IMR-90 (cell line): ENCODE measurements at regions not wholly inside any gene's neighbourhood (a gene's known extent, or its start where the extent isn't known, plus 50 kb on each side); places are given as distances from the start of the nearest gene placed in this dataset.

Source experiments
- ATAC-seq: fragments of 200-7000 bp; cut with Tn5 transposase; 2 replicates; pipeline ENCODE4 v1.9.1; 2020; ENCODE audit warnings: low read depth, mild to moderate bottlenecking, moderate library complexity
- BruUV-seq: library from RNA; stranded (reverse); fragments of 400-500 nt; replicated peaks from 2 replicates; lab custom pipeline; 2021; lab: Mats Ljungman, UMichigan
- CTCF ChIA-PET: fragments of 300-600 bp; formaldehyde crosslinking; extraction: SDS; loops from one replicate; lab custom pipeline; 2021; ENCODE audit warnings: antibody characterized with exemption; lab: Yijun Ruan, JAX
- POLR2A ChIA-PET: fragments of 300-600 bp; sonication (Branson Sonifier 250); formaldehyde crosslinking; loops from one replicate; lab custom pipeline; 2022; ENCODE audit warnings: antibody characterized with exemption; ENCODE audit not compliant: unreplicated experiment; lab: Charles Lee
- DNase-seq: peaks from one replicate; pipeline ENCODE4 v3.0.0; 2013
- H2AFZ ChIP-seq: replicated peaks from 2 replicates; pipeline ENCODE3; 2013; ENCODE audit warnings: low read length, mild to moderate bottlenecking; ENCODE audit not compliant: poor library complexity
- H2AK5ac ChIP-seq: 2 replicates; pipeline ENCODE4 v1.6.1; 2013; ENCODE audit warnings: low read depth, low read length, inconsistent platforms
- H2AK9ac ChIP-seq: replicated peaks from 2 replicates; pipeline ENCODE3; 2013; ENCODE audit warnings: mild to moderate bottlenecking, low read depth, low read length, moderate library complexity; ENCODE audit not compliant: poor library complexity
- H2BK120ac ChIP-seq: 2 replicates; pipeline ENCODE4 v1.6.1; 2013; ENCODE audit warnings: low read depth, low read length, inconsistent platforms
- H2BK15ac ChIP-seq: 3 replicates; pipeline ENCODE4 v1.6.1; 2013; ENCODE audit warnings: low read depth, low read length, inconsistent platforms
- H2BK20ac ChIP-seq: 2 replicates; pipeline ENCODE4 v1.6.1; 2013; ENCODE audit warnings: low read depth, mild to moderate bottlenecking, inconsistent platforms, low read length, moderate library complexity
- H2BK5ac ChIP-seq: 2 replicates; pipeline ENCODE4 v1.6.1; 2013; ENCODE audit warnings: mild to moderate bottlenecking, low read depth, low read length, inconsistent platforms; ENCODE audit not compliant: poor library complexity, severe bottlenecking
- H3K14ac ChIP-seq: replicated peaks from 2 replicates; pipeline ENCODE4 v1.6.1; 2013; ENCODE audit warnings: low read depth, low read length, inconsistent platforms
- H3K18ac ChIP-seq: 2 replicates; pipeline ENCODE4 v1.6.1; 2013; ENCODE audit warnings: low read depth, low read length, control low read depth
- H3K23ac ChIP-seq: 2 replicates; pipeline ENCODE4 v1.6.1; 2013; ENCODE audit warnings: low read depth, low read length, inconsistent platforms
- H3K27ac ChIP-seq: 2 replicates; pipeline ENCODE4 v1.5.1; 2013; ENCODE audit warnings: mild to moderate bottlenecking, control low read depth, low read length; ENCODE audit not compliant: insufficient read depth
- H3K27me3 ChIP-seq: 2 replicates; pipeline ENCODE4 v1.6.1; 2013; ENCODE audit warnings: low read length; ENCODE audit not compliant: control insufficient read depth, insufficient read depth
- H3K36me3 ChIP-seq: 2 replicates; pipeline ENCODE4 v1.6.1; 2013; ENCODE audit warnings: low read length, mixed read lengths; ENCODE audit not compliant: control insufficient read depth, insufficient read depth
- H3K4ac ChIP-seq: 2 replicates; pipeline ENCODE4 v1.6.1; 2013; ENCODE audit warnings: low read depth, low read length, inconsistent platforms
- H3K4me1 ChIP-seq: 2 replicates; pipeline ENCODE4 v1.6.1; 2013; ENCODE audit warnings: low read length, mixed read lengths; ENCODE audit not compliant: control insufficient read depth, insufficient read depth
- H3K4me2 ChIP-seq: 2 replicates; pipeline ENCODE4 v1.6.1; 2013; ENCODE audit warnings: low read depth, mild to moderate bottlenecking, control low read depth, low read length, moderate library complexity
- H3K4me3 ChIP-seq: 2 replicates; pipeline ENCODE4 v1.5.1; 2013; ENCODE audit warnings: low read depth, mild to moderate bottlenecking, control low read depth, low read length, moderate library complexity; ENCODE audit not compliant: insufficient read depth
- H3K56ac ChIP-seq: 2 replicates; pipeline ENCODE4 v1.6.1; 2013; ENCODE audit warnings: low read length, inconsistent platforms; ENCODE audit not compliant: insufficient read depth; ENCODE audit errors: extremely low read depth
- H3K79me1 ChIP-seq, 2 experiments: 2 replicates each; pipeline ENCODE4 v1.6.1; 2013; ENCODE audit warnings: low read length in 2 of 2, inconsistent platforms in 1 of 2, low read depth in 1 of 2
- H3K9ac ChIP-seq: 2 replicates; pipeline ENCODE4 v1.6.1; 2013; ENCODE audit warnings: low read depth, low read length, control low read depth
- H3K9me1 ChIP-seq: 2 replicates; pipeline ENCODE4 v1.6.1; 2013; ENCODE audit warnings: low read length, inconsistent platforms; ENCODE audit not compliant: insufficient read depth
- H3K9me3 ChIP-seq: 2 replicates; pipeline ENCODE4 v1.6.1; 2013; ENCODE audit warnings: low read length; ENCODE audit not compliant: control insufficient read depth, insufficient read depth
- H4K20me1 ChIP-seq: 2 replicates; pipeline ENCODE4 v1.6.1; 2013; ENCODE audit warnings: low read length, inconsistent platforms; ENCODE audit not compliant: insufficient read depth
- H4K5ac ChIP-seq: 2 replicates; pipeline ENCODE4 v1.6.1; 2013; ENCODE audit warnings: mild to moderate bottlenecking, low read depth, low read length, control low read depth
- H4K8ac ChIP-seq, 2 experiments: 2 replicates each; pipeline ENCODE4 v1.6.1; 2013; ENCODE audit warnings: low read depth in 2 of 2, low read length in 2 of 2, control low read depth in 1 of 2, inconsistent platforms in 1 of 2
- H4K91ac ChIP-seq: 2 replicates; pipeline ENCODE4 v1.6.1; 2013; ENCODE audit warnings: low read depth, low read length, inconsistent platforms; ENCODE audit not compliant: insufficient read depth
- CEBPB ChIP-seq: IDR thresholded peaks from 2 replicates; pipeline ENCODE4 v1.6.1; 2012; ENCODE audit warnings: low read depth, low read length, improper control_type of control experiment
- FOS ChIP-seq: fragments of 150-350 bp; IDR thresholded peaks from 2 replicates; pipeline ENCODE4 v1.6.1; 2016; ENCODE audit warnings: low read depth, low read length
- MAFK ChIP-seq: IDR thresholded peaks from 2 replicates; pipeline ENCODE4 v1.6.1; 2012; ENCODE audit warnings: low read depth, low read length, improper control_type of control experiment
- MXI1 ChIP-seq: IDR thresholded peaks from 2 replicates; pipeline ENCODE4 v1.6.1; 2012; ENCODE audit warnings: low read depth, mild to moderate bottlenecking, low read length, moderate library complexity, borderline replicate concordance
- RFX5 ChIP-seq: IDR thresholded peaks from 2 replicates; pipeline ENCODE4 v1.8.0; 2012; ENCODE audit warnings: low read depth, mild to moderate bottlenecking, low read length, moderate library complexity
- SMC3 ChIP-seq: fragments of 150-350 bp; IDR thresholded peaks from 2 replicates; pipeline ENCODE4 v1.6.1; 2016; ENCODE audit warnings: low read depth, mild to moderate bottlenecking, antibody characterized with exemption, low read length, moderate library complexity
- WGBS, 2 experiments: methylation state at CpG; one replicate each; pipeline versions ENCODE4 v1.1.5 to v1.1.7; 2013; ENCODE audit warnings: missing lambda C conversion rate in 2 of 2; ENCODE audit not compliant: insufficient read length in 1 of 2; ENCODE audit errors: extremely low coverage in 2 of 2; 5-methylcytosine and 5-hydroxymethylcytosine counted together
- dilution Hi-C: fragments of 300-500 bp; cut with HindIII; formaldehyde crosslinking; loops from one replicate; pipeline ENCODE4 v1.14.3; 2018; ENCODE audit warnings: low sequenced_read_pairs; ENCODE audit not compliant: unreplicated experiment
- in situ Hi-C: fragments of 300-500 bp; cut with MboI; formaldehyde crosslinking; loops from 3 replicates; pipeline ENCODE4 v1.14.3; 2019; ENCODE audit warnings: low sequenced_read_pairs, inconsistent platforms, mixed read lengths
- intact Hi-C: fragments of 100-400 bp; cut with micrococcal nuclease; formaldehyde crosslinking; loops from 2 replicates; pipeline ENCODE4 v1.10.0; 2022
- TF ChIP-seq, protein P1 (sequence below): conservative IDR thresholded peaks from 2 replicates; pipeline ENCODE4 v1.5.1; 2012; ENCODE audit warnings: mild to moderate bottlenecking, low read depth, low read length, improper control_type of control experiment

DNA sequence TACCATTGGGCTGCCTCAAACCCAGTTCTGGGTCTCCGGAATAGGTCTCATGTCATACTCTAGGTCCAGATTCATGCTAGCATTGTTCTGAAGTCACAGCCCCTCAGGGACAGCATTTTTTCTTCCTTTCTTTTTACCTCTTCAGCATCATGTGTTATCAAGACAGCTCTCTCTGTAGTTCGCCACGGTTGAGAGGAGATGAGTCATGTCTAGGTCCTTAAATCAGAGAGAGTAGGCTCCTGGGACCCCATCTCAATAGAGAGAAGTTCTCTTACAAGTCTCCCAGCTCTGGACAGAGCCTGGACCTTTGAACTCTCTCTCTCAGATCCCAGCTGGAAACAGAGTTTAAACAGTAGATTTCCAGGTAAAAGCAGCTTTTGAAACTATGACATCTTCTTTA is 332.4 kb upstream of the CD180 start:
- in situ Hi-C loops = no loop called here

More for the DNA sequence above, 332.4 kb upstream of the CD180 start:
- H3K9me3 ChIP-seq = no peaks in the 10 kb centered on the region
- intact Hi-C loops (no loop called here), dilution Hi-C loops (no loop called here)
- ChIA-PET CTCF (no interaction called here), POLR2A (no interaction called here)
- no TSS peak for BruUV-seq
- H2AFZ ChIP-seq = no peak overlapping the region
- H2AK9ac ChIP-seq = no peak overlapping the region
- H3K9ac ChIP-seq = no peak overlapping the region
- no peak overlapping the region for H3K56ac ChIP-seq
- H4K5ac ChIP-seq = no peak overlapping the region
- no peak for ATAC-seq
- no peak overlapping the region for H3K4ac ChIP-seq
- no peak overlapping the region for H2BK5ac ChIP-seq
- H4K20me1 ChIP-seq = no peaks in the 10 kb centered on the region
- H3K4me1 ChIP-seq = no peaks in the 10 kb centered on the region
- 60% methylated on average over 1 of the region's 3 CpGs; no CpG with 5 or more reads in 1 of the 2 experiments for WGBS, 2 experiments
- no peak overlapping the region for H4K8ac ChIP-seq
- H3K18ac ChIP-seq = no peak overlapping the region
- H3K4me2 ChIP-seq = no peak overlapping the region
- H2AK5ac ChIP-seq = no peak overlapping the region
- no peak overlapping the region for H3K4me3 ChIP-seq
- H3K14ac ChIP-seq = no peak overlapping the region
- DNase-seq = no peak
- no peak overlapping the region for H2BK15ac ChIP-seq
- no peak overlapping the region for H2BK120ac ChIP-seq
- no peak overlapping the region for H2BK20ac ChIP-seq
- H4K91ac ChIP-seq = no peak overlapping the region
- no peaks in the 10 kb centered on the region for H3K36me3 ChIP-seq
- H3K9me1 ChIP-seq = no peaks in the 10 kb centered on the region
- H3K23ac ChIP-seq = no peak overlapping the region
- H3K27ac ChIP-seq = no peak overlapping the region
- H3K79me1 ChIP-seq = no peaks in the 10 kb centered on the region
- H3K27me3 ChIP-seq = no peaks in the 10 kb centered on the region
- TF ChIP-seq FOS (no peak), RFX5 (no peak), SMC3 (no peak), MAFK (no peak), CEBPB (no peak), MXI1 (no peak)
- TF ChIP-seq, protein P1, sequence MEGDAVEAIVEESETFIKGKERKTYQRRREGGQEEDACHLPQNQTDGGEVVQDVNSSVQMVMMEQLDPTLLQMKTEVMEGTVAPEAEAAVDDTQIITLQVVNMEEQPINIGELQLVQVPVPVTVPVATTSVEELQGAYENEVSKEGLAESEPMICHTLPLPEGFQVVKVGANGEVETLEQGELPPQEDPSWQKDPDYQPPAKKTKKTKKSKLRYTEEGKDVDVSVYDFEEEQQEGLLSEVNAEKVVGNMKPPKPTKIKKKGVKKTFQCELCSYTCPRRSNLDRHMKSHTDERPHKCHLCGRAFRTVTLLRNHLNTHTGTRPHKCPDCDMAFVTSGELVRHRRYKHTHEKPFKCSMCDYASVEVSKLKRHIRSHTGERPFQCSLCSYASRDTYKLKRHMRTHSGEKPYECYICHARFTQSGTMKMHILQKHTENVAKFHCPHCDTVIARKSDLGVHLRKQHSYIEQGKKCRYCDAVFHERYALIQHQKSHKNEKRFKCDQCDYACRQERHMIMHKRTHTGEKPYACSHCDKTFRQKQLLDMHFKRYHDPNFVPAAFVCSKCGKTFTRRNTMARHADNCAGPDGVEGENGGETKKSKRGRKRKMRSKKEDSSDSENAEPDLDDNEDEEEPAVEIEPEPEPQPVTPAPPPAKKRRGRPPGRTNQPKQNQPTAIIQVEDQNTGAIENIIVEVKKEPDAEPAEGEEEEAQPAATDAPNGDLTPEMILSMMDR = no peak
